NT2/D1 (cell line): ENCODE measurements at regions not wholly inside any gene's neighbourhood (a gene's known extent, or its start where the extent isn't known, plus 50 kb on each side); places are given as distances from the start of the nearest gene placed in this dataset.
"Not testable (repeated sequence)": the region's sequence is repeated elsewhere in the genome, so short reads cannot be mapped to it uniquely, and the experiment has no call there.

Source experiments
- DNase-seq: peaks from one replicate; pipeline ENCODE4 v3.0.0-alpha.2; 2011; ENCODE audit warnings: low read depth, low spot score
- H3K27me3 ChIP-seq: 2 replicates; pipeline ENCODE4 v1.6.0; 2011; ENCODE audit warnings: mild to moderate bottlenecking; ENCODE audit not compliant: insufficient read length, insufficient read depth
- H3K36me3 ChIP-seq: 2 replicates; pipeline ENCODE4 v1.6.1; 2011; ENCODE audit warnings: mild to moderate bottlenecking, low read length, mixed read lengths; ENCODE audit not compliant: insufficient read depth, insufficient read length
- H3K4me1 ChIP-seq: 2 replicates; pipeline ENCODE4 v1.5.1; 2011; ENCODE audit not compliant: insufficient read depth, insufficient read length
- H3K4me3 ChIP-seq: 2 replicates; pipeline ENCODE4 v1.5.1; 2011; ENCODE audit warnings: low read depth; ENCODE audit not compliant: insufficient read length
- H3K9ac ChIP-seq: 2 replicates; pipeline ENCODE4 v1.6.0; 2011; ENCODE audit warnings: low read depth; ENCODE audit not compliant: insufficient read length
- H3K9me3 ChIP-seq: 2 replicates; pipeline ENCODE4 v1.5.1; 2011; ENCODE audit warnings: mild to moderate bottlenecking, low read length; ENCODE audit not compliant: insufficient read depth
- SUZ12 ChIP-seq: IDR thresholded peaks from 2 replicates; pipeline ENCODE4 v1.6.1; 2011; ENCODE audit not compliant: insufficient read length, insufficient read depth; ENCODE audit errors: extremely low read depth
- YY1 ChIP-seq: IDR thresholded peaks from 2 replicates; pipeline ENCODE4 v1.6.1; 2011; ENCODE audit not compliant: insufficient read length, insufficient read depth
- ZNF274 ChIP-seq: IDR thresholded peaks from 2 replicates; pipeline ENCODE4 v1.6.1; 2011; ENCODE audit warnings: mild to moderate bottlenecking, low read depth, low read length

DNA sequence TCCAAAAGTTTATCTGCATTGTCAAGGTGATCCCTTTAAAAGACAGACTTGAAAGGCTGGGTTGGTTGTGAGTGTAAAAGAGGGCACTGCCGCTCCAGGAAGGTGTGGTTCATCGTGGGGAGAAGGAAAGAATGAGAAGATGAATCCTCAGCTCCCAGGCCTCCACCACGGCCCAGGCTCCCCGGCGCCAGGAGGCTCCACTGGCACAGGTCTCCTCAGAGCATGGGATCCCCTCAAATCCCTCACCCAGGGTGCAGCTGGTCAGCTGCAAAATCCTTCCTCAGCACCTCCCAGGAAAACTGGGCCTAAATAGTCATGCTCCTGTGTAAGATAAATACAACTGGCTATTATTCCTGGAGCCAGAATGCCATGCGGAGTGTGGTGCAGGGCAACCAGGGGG is 221.1 kb downstream of the ZNF516 start:
- H3K36me3 ChIP-seq = no peaks in the 10 kb centered on the region
- no peak overlapping the region for H3K9ac ChIP-seq
- H3K4me3 ChIP-seq = no peak overlapping the region
- H3K27me3 ChIP-seq = peaks cover 9% of the 10 kb centered on the region
- no peak for DNase-seq
- TF ChIP-seq ZNF274 = no peak
- TF ChIP-seq YY1 = no peak
- no peak for TF ChIP-seq SUZ12
- H3K9me3 ChIP-seq = no peaks in the 10 kb centered on the region
- no peaks in the 10 kb centered on the region for H3K4me1 ChIP-seq

- no peak for TF ChIP-seq SUZ12
- no peak for TF ChIP-seq YY1
- no peak for TF ChIP-seq ZNF274
- H3K9me3 ChIP-seq = no peaks in the 10 kb centered on the region
- no peak overlapping the region for H3K4me3 ChIP-seq
- no peak for DNase-seq
- peaks cover 9% of the 10 kb centered on the region for H3K27me3 ChIP-seq
- H3K4me1 ChIP-seq = no peaks in the 10 kb centered on the region
- H3K36me3 ChIP-seq = no peaks in the 10 kb centered on the region
- no peak overlapping the region for H3K9ac ChIP-seq
These were observed 222.0 kb downstream of the ZNF516 start for GRCh38 chr18:76273036-76273545.

- H3K4me1 ChIP-seq, H3K27me3 ChIP-seq, H3K9me3 ChIP-seq, H3K36me3 ChIP-seq, DNase-seq, H3K9ac ChIP-seq, H3K4me3 ChIP-seq: not testable (repeated sequence)
These were observed 227.6 kb downstream of the ZNF516 start for GRCh38 chr18:76267423-76267822.

DNA sequence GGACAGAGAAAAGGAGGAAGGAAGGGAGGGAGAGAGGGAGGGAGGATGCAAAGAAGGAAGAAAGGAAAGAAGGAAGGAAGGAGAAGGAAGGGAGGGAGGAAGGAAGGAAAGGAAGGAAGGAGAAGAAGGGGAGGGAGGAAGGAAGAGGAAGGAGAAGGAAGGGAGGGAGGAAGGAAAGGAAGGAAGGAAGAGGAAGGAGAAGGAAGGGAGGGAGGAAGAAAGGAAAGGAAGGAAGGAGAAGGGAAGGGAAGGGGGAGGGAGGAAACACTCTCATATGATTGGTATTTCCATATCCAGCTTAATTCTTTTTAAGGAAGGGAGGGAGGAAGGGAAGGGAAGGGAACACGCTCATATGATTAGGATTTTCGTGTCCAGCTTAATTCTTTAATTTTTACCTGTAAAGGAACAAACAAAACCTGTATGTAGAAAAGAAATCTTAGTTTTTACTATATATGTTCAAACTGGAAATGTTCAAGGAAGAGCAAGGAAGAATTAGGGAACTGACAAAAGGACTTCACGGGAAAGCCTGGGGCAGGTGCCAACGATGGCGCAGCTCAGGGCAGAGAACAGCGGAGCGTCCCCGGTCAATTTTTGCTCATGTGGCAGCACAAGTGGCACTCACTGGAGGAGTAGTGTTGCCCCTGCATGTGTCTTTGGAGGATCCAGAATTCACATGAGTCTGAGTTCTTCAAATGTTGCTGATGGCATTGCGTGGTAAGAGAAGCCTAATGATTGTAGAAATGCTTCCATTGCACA is 228.6 kb downstream of the ZNF516 start:
- no peak for TF ChIP-seq SUZ12
- TF ChIP-seq ZNF274 = no peak
- TF ChIP-seq YY1 = no peak
- DNase-seq = no peak
- Histone ChIP-seq H3K9me3 (no peaks in the 10 kb centered on the region), H3K36me3 (no peaks in the 10 kb centered on the region), H3K4me3 (no peak overlapping the region), H3K27me3 (no peaks in the 10 kb centered on the region), H3K4me1 (peaks cover 10% of the 10 kb centered on the region), H3K9ac (no peak overlapping the region)

DNA sequence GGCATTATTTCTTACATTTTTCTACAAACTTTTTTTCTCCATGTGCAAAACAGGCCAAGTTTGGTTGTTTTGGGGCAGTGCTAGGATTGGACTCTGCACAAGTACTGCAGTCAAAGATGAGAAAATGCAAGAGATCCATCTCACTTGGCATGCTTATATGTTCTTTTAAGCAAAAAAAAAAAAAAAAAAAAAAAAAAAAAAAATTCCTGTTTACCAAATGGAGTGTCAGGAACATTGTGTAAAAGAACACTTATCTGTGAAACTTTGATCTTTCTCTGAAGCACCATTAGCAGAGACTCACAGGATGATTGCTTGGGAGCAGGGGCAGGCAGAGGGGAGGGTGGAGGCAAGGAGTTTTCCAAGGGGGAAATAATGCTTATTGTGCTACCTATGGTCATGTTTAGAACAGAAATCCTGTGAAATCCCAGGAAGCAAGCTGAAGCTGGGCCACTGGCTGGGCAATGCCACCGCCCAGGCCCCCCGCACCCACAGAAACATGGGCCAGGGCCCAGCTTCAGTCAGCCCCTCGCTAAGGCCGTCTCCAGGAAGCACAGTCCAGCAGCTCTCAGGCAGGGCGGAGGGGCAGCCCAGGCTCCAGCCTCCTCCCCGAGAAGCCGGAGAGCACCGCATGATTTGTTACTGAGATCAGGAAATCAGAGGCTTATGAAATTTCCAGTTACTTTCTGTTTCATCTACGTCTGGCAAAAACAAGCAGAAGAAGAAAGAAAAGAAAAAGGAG is 229.4 kb downstream of the ZNF516 start:
- H3K27me3 ChIP-seq = no peaks in the 10 kb centered on the region
- no peak for TF ChIP-seq SUZ12
- no peak for TF ChIP-seq YY1
- TF ChIP-seq ZNF274 = no peak
- H3K9me3 ChIP-seq = no peaks in the 10 kb centered on the region
- no peak for DNase-seq
- H3K4me3 ChIP-seq = no peak overlapping the region
- H3K4me1 ChIP-seq = peaks cover 10% of the 10 kb centered on the region
- H3K36me3 ChIP-seq = no peaks in the 10 kb centered on the region
- H3K9ac ChIP-seq = no peak overlapping the region

GRCh38 chr18:76264876-76265250 is 230.2 kb downstream of the ZNF516 start:
- Histone ChIP-seq H3K36me3 (no peaks in the 10 kb centered on the region), H3K4me1 (peaks cover 10% of the 10 kb centered on the region), H3K4me3 (no peak overlapping the region), H3K9ac (no peak overlapping the region), H3K9me3 (no peaks in the 10 kb centered on the region), H3K27me3 (no peaks in the 10 kb centered on the region)
- no peak for TF ChIP-seq SUZ12
- TF ChIP-seq YY1 = no peak
- no peak for TF ChIP-seq ZNF274
- DNase-seq = no peak

- H3K4me3 ChIP-seq = no peak overlapping the region
- H3K9ac ChIP-seq = no peak overlapping the region
- no peaks in the 10 kb centered on the region for H3K27me3 ChIP-seq
- H3K4me1 ChIP-seq = peaks cover 11% of the 10 kb centered on the region
- H3K9me3 ChIP-seq = no peaks in the 10 kb centered on the region
- no peaks in the 10 kb centered on the region for H3K36me3 ChIP-seq
- DNase-seq = no peak
- TF ChIP-seq YY1 (no peak), SUZ12 (no peak), ZNF274 (no peak)
These were observed 230.7 kb downstream of the ZNF516 start for GRCh38 chr18:76264198-76264875.
